WTC11 (cell line): ENCODE measurements at regions not wholly inside any gene's neighbourhood (a gene's known extent, or its start where the extent isn't known, plus 50 kb on each side); places are given as distances from the start of the nearest gene placed in this dataset.

ENCODE experiments used
- ATAC-seq: fragments of 200-7000 bp; cut with Tn5 transposase; 2 replicates; pipeline ENCODE4 v1.10.0; 2021; ENCODE audit warnings: mild to moderate bottlenecking, moderate library complexity
- CTCF ChIA-PET: fragments of 300-600 bp; sonication (Branson Sonifier 250); formaldehyde crosslinking; loops from one replicate; lab custom pipeline; 2021; ENCODE audit warnings: antibody characterized with exemption; lab: Charles Lee
- POLR2A ChIA-PET: fragments of 350-600 bp; sonication (Branson Sonifier 250); formaldehyde crosslinking; loops from one replicate; lab custom pipeline; 2021; ENCODE audit warnings: antibody characterized with exemption; lab: Charles Lee
- DNase-seq: peaks from one replicate; pipeline ENCODE4 v3.0.0; 2021; ENCODE audit warnings: low spot score
- H3K27ac Mint-ChIP-seq: 2 replicates; pipeline ENCODE4 v1.8.0; 2021; ENCODE audit warnings: mixed read lengths
- H3K27me3 Mint-ChIP-seq: 2 replicates; pipeline ENCODE4 v1.8.0; 2021; ENCODE audit warnings: low read depth, mild to moderate bottlenecking, moderate library complexity, mixed read lengths
- H3K36me3 Mint-ChIP-seq: 2 replicates; pipeline ENCODE4 v1.8.0; 2021; ENCODE audit warnings: mixed read lengths
- H3K4me1 Mint-ChIP-seq: 2 replicates; pipeline ENCODE4 v1.8.0; 2022; ENCODE audit warnings: mixed read lengths
- H3K4me3 Mint-ChIP-seq: 2 replicates; pipeline ENCODE4 v1.8.0; 2021; ENCODE audit warnings: mild to moderate bottlenecking, moderate library complexity, mixed read lengths
- H3K9me3 Mint-ChIP-seq: 2 replicates; pipeline ENCODE4 v1.8.0; 2021; ENCODE audit warnings: mixed read lengths
- ATF1 ChIP-seq: sonication (generic); formaldehyde crosslinking; IDR thresholded peaks from 2 replicates; pipeline ENCODE4 v1.8.1; 2023; ENCODE audit warnings: mild to moderate bottlenecking, moderate library complexity, missing genetic modification reagents
- CREM ChIP-seq: sonication (generic); formaldehyde crosslinking; IDR thresholded peaks from 2 replicates; pipeline ENCODE4 v1.8.1; 2022; ENCODE audit warnings: mild to moderate bottlenecking, missing genetic modification reagents, moderate library complexity
- E2F1 ChIP-seq: sonication (generic); formaldehyde crosslinking; IDR thresholded peaks from 2 replicates; pipeline ENCODE4 v1.8.0; 2022; ENCODE audit warnings: mild to moderate bottlenecking, missing genetic modification reagents
- ELF4 ChIP-seq: sonication (generic); formaldehyde crosslinking; IDR thresholded peaks from 2 replicates; pipeline ENCODE4 v1.8.1; 2022; ENCODE audit warnings: low read depth, mild to moderate bottlenecking, moderate library complexity, missing genetic modification reagents
- ESRRA ChIP-seq: sonication (generic); formaldehyde crosslinking; IDR thresholded peaks from 2 replicates; pipeline ENCODE4 v1.8.1; 2022; ENCODE audit warnings: mild to moderate bottlenecking, missing genetic modification reagents, borderline replicate concordance
- ETV6 ChIP-seq: sonication (generic); formaldehyde crosslinking; IDR thresholded peaks from 2 replicates; pipeline ENCODE4 v1.8.1; 2022; ENCODE audit warnings: mild to moderate bottlenecking, missing genetic modification reagents
- FOXK1 ChIP-seq: sonication (generic); formaldehyde crosslinking; IDR thresholded peaks from 2 replicates; pipeline ENCODE4 v1.8.0; 2022; ENCODE audit warnings: mild to moderate bottlenecking, moderate library complexity, missing genetic modification reagents
- GABPB1 ChIP-seq: sonication (generic); formaldehyde crosslinking; IDR thresholded peaks from 2 replicates; pipeline ENCODE4 v1.8.1; 2023; ENCODE audit warnings: mild to moderate bottlenecking, missing genetic modification reagents
- IRF1 ChIP-seq: sonication (generic); formaldehyde crosslinking; IDR thresholded peaks from 2 replicates; pipeline ENCODE4 v1.8.0; 2023; ENCODE audit warnings: missing genetic modification reagents
- JUN ChIP-seq: sonication (generic); formaldehyde crosslinking; IDR thresholded peaks from 2 replicates; pipeline ENCODE4 v1.8.0; 2023; ENCODE audit warnings: mild to moderate bottlenecking, missing genetic modification reagents
- KAT7 ChIP-seq: sonication (generic); formaldehyde crosslinking; IDR thresholded peaks from 2 replicates; pipeline ENCODE4 v1.8.1; 2023; ENCODE audit warnings: missing genetic modification reagents, mild to moderate bottlenecking, borderline replicate concordance
- NR1H2 ChIP-seq: sonication (generic); formaldehyde crosslinking; IDR thresholded peaks from 2 replicates; pipeline ENCODE4 v1.9.0; 2021; ENCODE audit warnings: mild to moderate bottlenecking, moderate library complexity, missing genetic modification reagents
- RORB ChIP-seq: fragments of 250-450 bp; sonication (Bioruptor Pico); IDR thresholded peaks from 2 replicates; pipeline ENCODE4 v1.9.0; 2021; ENCODE audit warnings: mild to moderate bottlenecking
- SOX15 ChIP-seq: fragments of 250-450 bp; sonication (Bioruptor Pico); IDR thresholded peaks from 2 replicates; pipeline ENCODE4 v1.9.0; 2021; ENCODE audit warnings: mild to moderate bottlenecking
- TEAD1 ChIP-seq: sonication (generic); formaldehyde crosslinking; IDR thresholded peaks from 2 replicates; pipeline ENCODE4 v1.8.0; 2022; ENCODE audit warnings: mild to moderate bottlenecking, missing genetic modification reagents
- TP53 ChIP-seq: sonication (generic); formaldehyde crosslinking; IDR thresholded peaks from 2 replicates; pipeline ENCODE4 v1.8.1; 2023; ENCODE audit warnings: mild to moderate bottlenecking, missing genetic modification reagents
- ZBTB21 ChIP-seq: sonication (generic); formaldehyde crosslinking; IDR thresholded peaks from 2 replicates; pipeline ENCODE4 v1.8.1; 2023; ENCODE audit warnings: mild to moderate bottlenecking, missing genetic modification reagents, borderline replicate concordance
- ZNF317 ChIP-seq: sonication (generic); formaldehyde crosslinking; IDR thresholded peaks from 2 replicates; pipeline ENCODE4 v1.8.1; 2023; ENCODE audit warnings: low read depth, mild to moderate bottlenecking, moderate library complexity, missing genetic modification reagents, borderline replicate concordance
- ZNF512 ChIP-seq: sonication (generic); formaldehyde crosslinking; IDR thresholded peaks from 2 replicates; pipeline ENCODE4 v1.8.1; 2022; ENCODE audit warnings: missing genetic modification reagents, borderline replicate concordance
- ZNF532 ChIP-seq: fragments of 250-450 bp; sonication (Bioruptor Pico); IDR thresholded peaks from 2 replicates; pipeline ENCODE4 v1.9.0; 2021; ENCODE audit warnings: mild to moderate bottlenecking, borderline replicate concordance
- TF ChIP-seq, protein P1 (sequence below): sonication (generic); formaldehyde crosslinking; IDR thresholded peaks from 2 replicates; pipeline ENCODE4 v1.8.1; 2023; ENCODE audit warnings: mild to moderate bottlenecking, missing genetic modification reagents
- TF ChIP-seq, protein P2 (sequence below): sonication (generic); formaldehyde crosslinking; IDR thresholded peaks from 2 replicates; pipeline ENCODE4 v1.8.1; 2023; ENCODE audit warnings: mild to moderate bottlenecking, missing genetic modification reagents, moderate library complexity

DNA sequence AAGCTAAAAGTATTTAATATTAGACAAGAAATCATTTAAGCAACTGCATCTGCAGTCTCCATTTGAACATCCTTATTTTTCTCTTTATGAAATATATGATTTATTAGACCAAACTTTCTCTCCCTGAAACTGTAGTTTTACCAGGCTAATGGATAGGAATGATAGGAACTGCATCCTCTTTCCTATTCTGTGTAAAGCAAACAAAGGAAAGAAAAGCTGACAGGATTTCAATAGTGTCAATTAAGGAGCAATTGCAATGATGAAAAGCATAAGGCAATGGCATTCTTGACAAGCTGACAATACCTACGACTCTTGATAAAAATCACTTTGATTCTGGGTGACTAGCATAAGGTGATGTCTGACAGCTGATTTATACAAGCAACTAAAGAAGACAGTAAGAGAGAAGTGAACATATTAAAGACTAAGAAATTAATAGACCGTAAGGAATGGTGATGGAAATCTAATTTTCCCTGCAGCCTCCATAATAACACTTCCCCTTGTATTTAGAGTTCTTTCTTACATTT is 502.5 kb downstream of the TECRL start:
- Mint-ChIP-seq H3K4me1 (peaks cover 4% of the 10 kb centered on the region), H3K36me3 (no peaks in the 10 kb centered on the region), H3K27me3 (peaks cover 46% of the 10 kb centered on the region), H3K4me3 (no peak overlapping the region), H3K27ac (no peak overlapping the region), H3K9me3 (no peaks in the 10 kb centered on the region)
- ChIA-PET POLR2A (no interaction called here), CTCF (no interaction called here)
- DNase-seq (no peak), ATAC-seq (no peak)
- TF ChIP-seq FOXK1 (CRISPR knock-in tag), result no peak
- TF ChIP-seq CREM (CRISPR knock-in tag), result no peak
- TF ChIP-seq TP53 (CRISPR knock-in tag), result no peak
- no peak for TF ChIP-seq ZNF512 (CRISPR knock-in tag)
- TF ChIP-seq NR1H2 (CRISPR knock-in tag), result no peak
- no peak for TF ChIP-seq ZBTB21 (CRISPR knock-in tag)
- no peak for TF ChIP-seq RORB
- no peak for TF ChIP-seq GABPB1 (CRISPR knock-in tag)
- no peak for TF ChIP-seq ETV6 (CRISPR knock-in tag)
- no peak for TF ChIP-seq ZNF317 (CRISPR knock-in tag)

DNA sequence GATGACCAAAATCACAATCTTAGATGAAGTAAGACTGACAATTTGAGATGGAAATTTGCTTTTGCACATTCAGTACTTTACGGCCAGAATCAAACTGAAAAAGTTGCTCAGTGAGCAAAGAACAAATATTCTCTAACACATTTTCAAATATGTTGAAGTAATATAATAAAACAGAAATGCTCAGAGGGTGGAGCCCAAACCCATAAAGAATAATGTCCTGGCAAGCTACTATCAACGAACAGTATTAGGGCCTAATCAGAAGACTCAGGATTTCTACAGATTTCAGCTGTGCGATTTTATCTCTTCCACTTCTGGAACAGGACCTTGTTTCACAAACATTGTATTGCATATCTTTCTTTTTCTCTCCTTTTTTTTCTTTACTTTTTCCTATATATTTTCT is 505.0 kb downstream of the TECRL start:
- no peaks in the 10 kb centered on the region for H3K36me3 Mint-ChIP-seq
- ChIA-PET POLR2A (no interaction called here), CTCF (no interaction called here)
- no peak overlapping the region for H3K4me3 Mint-ChIP-seq
- H3K4me1 Mint-ChIP-seq, result peaks cover 11% of the 10 kb centered on the region
- no peaks in the 10 kb centered on the region for H3K9me3 Mint-ChIP-seq
- TF ChIP-seq E2F1 (CRISPR knock-in tag) (no peak), IRF1 (no peak), JUN (CRISPR knock-in tag) (no peak), TEAD1 (no peak), ESRRA (CRISPR knock-in tag) (no peak), ATF1 (CRISPR knock-in tag) (no peak), ELF4 (no peak)
- TF ChIP-seq, protein P1, sequence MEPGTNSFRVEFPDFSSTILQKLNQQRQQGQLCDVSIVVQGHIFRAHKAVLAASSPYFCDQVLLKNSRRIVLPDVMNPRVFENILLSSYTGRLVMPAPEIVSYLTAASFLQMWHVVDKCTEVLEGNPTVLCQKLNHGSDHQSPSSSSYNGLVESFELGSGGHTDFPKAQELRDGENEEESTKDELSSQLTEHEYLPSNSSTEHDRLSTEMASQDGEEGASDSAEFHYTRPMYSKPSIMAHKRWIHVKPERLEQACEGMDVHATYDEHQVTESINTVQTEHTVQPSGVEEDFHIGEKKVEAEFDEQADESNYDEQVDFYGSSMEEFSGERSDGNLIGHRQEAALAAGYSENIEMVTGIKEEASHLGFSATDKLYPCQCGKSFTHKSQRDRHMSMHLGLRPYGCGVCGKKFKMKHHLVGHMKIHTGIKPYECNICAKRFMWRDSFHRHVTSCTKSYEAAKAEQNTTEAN (CRISPR knock-in tag), result no peak
- TF ChIP-seq, protein P2, sequence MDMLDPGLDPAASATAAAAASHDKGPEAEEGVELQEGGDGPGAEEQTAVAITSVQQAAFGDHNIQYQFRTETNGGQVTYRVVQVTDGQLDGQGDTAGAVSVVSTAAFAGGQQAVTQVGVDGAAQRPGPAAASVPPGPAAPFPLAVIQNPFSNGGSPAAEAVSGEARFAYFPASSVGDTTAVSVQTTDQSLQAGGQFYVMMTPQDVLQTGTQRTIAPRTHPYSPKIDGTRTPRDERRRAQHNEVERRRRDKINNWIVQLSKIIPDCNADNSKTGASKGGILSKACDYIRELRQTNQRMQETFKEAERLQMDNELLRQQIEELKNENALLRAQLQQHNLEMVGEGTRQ (CRISPR knock-in tag), result no peak
- ATAC-seq (no peak), DNase-seq (no peak)
- no peak overlapping the region for H3K27ac Mint-ChIP-seq
- peaks cover 63% of the 10 kb centered on the region for H3K27me3 Mint-ChIP-seq

DNA sequence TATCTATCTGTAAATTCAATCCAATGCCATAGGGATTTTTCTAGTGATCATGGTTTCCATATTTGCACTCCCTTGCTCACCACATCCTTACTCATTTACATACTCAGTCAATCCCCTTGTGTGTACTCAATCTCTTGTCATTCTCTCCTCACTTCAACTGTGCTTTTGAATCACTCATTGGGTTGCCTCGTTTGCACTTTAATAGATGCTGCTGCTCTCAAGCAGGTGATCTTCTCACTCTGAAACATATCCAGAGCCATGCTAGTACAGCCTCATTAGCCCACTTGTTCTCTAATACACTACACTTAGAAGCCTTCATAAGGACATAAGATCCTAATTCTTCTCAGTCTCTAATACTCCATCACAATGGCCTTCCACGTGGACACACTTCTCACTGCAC is 507.9 kb downstream of the TECRL start:
- DNase-seq (no peak), ATAC-seq (peak; percentile 98)
- Mint-ChIP-seq H3K9me3 (peaks cover 4% of the 10 kb centered on the region; the same call in 1 of the 2 replicates), H3K4me1 (peaks cover 11% of the 10 kb centered on the region), H3K4me3 (no peak overlapping the region), H3K27me3 (peaks cover 82% of the 10 kb centered on the region), H3K36me3 (no peaks in the 10 kb centered on the region), H3K27ac (peak overlapping the region; percentile 3; the same call in 1 of the 2 replicates)
- POLR2A ChIA-PET, result no interaction called here
- CTCF ChIA-PET, result no interaction called here
- TF ChIP-seq JUN (CRISPR knock-in tag) (no peak), KAT7 (CRISPR knock-in tag) (no peak), ZNF317 (CRISPR knock-in tag) (no peak), TP53 (CRISPR knock-in tag) (no peak), ZNF532 (CRISPR knock-in tag) (no peak), SOX15 (CRISPR knock-in tag) (no peak)
